Activated CD4-positive, alpha-beta T cell treated with anti-CD3 and anti-CD28 coated beads, Interleukin-2, amount 10 ng/mL, durations not matched to agents 24 days and 14 days (primary cell): ENCODE measurements at regions not wholly inside any gene's neighbourhood (a gene's known extent, or its start where the extent isn't known, plus 50 kb on each side); places are given as distances from the start of the nearest gene placed in this dataset.

Source experiments
- DNase-seq: peaks from one replicate; pipeline ENCODE4 v3.0.0; 2022
- H3K27ac Mint-ChIP-seq: one replicate; pipeline ENCODE4 v1.8.0; 2022; ENCODE audit warnings: mild to moderate bottlenecking, mixed read lengths
- H3K27me3 Mint-ChIP-seq: one replicate; pipeline ENCODE4 v1.8.0; 2022; ENCODE audit warnings: mixed read lengths
- H3K36me3 Mint-ChIP-seq: one replicate; pipeline ENCODE4 v1.8.0; 2022; ENCODE audit warnings: low read depth, mild to moderate bottlenecking, mixed read lengths
- H3K4me1 Mint-ChIP-seq: one replicate; pipeline ENCODE4 v1.8.0; 2021; ENCODE audit warnings: mixed read lengths
- H3K4me3 Mint-ChIP-seq: one replicate; pipeline ENCODE4 v1.8.0; 2022; ENCODE audit warnings: mild to moderate bottlenecking, moderate library complexity, mixed read lengths
- H3K9me3 Mint-ChIP-seq: one replicate; pipeline ENCODE4 v1.8.0; 2021; ENCODE audit warnings: mixed read lengths
- intact Hi-C: fragments of 100-400 bp; cut with micrococcal nuclease; formaldehyde crosslinking; loops from one replicate; pipeline ENCODE4 v1.15.1; 2023

DNA sequence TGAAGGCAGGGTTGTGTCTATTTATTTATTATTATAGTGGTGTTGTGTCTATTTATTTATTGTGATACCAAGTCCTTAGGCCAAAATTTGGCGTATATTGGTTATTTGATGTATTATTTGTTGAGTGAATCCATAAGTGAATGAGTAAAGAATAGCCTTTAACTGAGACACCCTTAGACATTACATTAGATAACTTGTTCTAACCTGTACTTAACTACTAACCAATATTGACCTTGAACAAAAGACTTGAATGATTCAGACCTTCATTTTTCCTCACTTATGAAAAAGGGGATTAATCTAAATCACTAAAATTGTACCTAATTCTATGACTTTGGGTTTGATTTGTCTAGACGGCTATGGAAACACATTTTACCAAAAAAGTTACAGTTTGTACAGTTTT, 370.5 kb downstream of the JRKL start:
- no peaks in the 10 kb centered on the region for H3K4me1 Mint-ChIP-seq
- no peak for DNase-seq
- intact Hi-C loops: no loop called here
- no peaks in the 10 kb centered on the region for H3K36me3 Mint-ChIP-seq
- no peaks in the 10 kb centered on the region for H3K27me3 Mint-ChIP-seq
- no peak overlapping the region for H3K4me3 Mint-ChIP-seq
- no peaks in the 10 kb centered on the region for H3K9me3 Mint-ChIP-seq
- no peak overlapping the region for H3K27ac Mint-ChIP-seq

DNA sequence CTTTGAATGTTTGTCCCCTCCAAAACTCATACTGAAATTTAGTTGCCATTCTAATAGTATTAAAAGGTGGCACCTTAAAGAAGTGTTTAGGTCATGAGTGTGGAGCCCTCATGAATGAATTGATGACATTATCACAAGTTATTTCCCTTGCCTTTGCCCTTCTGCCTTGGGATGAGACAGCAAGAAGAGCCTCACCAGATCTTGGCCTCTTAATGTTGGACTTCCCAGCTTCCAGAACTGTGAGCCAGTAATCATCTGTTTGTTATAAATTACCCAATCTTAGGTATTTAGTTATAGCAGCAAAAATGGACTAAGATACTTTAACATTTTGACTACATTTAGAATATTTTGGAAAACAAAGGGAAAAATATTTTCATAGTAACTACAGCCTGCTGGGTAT, 371.0 kb downstream of the JRKL start:
- no peak for DNase-seq
- Mint-ChIP-seq H3K4me1 (no peaks in the 10 kb centered on the region), H3K4me3 (no peak overlapping the region), H3K27ac (no peak overlapping the region), H3K27me3 (no peaks in the 10 kb centered on the region), H3K9me3 (no peaks in the 10 kb centered on the region), H3K36me3 (no peaks in the 10 kb centered on the region)
- intact Hi-C loops: no loop called here

DNA sequence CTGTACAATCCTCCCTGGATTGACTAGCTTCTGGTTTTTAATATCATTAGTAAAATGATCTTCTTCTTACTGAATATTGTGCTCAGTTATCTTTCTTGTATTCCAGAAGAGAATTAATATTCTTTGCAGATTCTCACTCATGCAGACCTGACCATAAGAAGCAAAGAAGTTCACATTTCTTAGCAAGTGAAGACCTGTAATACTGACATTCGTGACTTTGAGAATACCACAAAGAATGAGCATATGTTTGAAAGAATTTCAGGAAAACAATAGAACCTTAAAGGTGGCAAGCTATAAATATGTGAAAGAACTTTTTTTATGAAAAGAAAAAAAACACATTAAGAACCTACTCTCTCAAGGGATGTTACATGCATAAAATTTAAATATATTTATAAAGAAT, 371.6 kb downstream of the JRKL start:
- Mint-ChIP-seq H3K9me3 (no peaks in the 10 kb centered on the region), H3K27me3 (no peaks in the 10 kb centered on the region), H3K27ac (no peak overlapping the region), H3K4me1 (no peaks in the 10 kb centered on the region), H3K36me3 (no peaks in the 10 kb centered on the region), H3K4me3 (no peak overlapping the region)
- intact Hi-C loops: no loop called here
- no peak for DNase-seq

DNA sequence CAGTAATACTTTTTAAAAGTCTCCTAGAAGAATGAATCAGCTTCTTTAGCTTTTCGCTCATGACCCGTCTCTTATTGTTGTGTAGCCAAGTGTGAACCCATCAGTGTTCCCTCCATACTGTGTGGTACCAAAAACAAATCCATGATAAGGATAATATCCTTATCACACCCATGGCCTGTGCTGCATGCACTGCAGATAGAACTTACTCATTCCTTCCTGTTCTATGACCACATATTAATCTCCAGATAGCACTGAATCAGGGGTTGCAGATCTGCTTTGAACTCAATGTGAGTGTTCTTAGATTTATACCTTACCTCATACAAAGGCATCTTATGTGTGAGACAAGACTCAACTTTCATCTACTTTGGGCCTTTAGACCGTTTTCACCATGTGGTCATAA, 373.4 kb downstream of the JRKL start:
- Mint-ChIP-seq H3K9me3 (no peaks in the 10 kb centered on the region), H3K36me3 (no peaks in the 10 kb centered on the region), H3K27me3 (no peaks in the 10 kb centered on the region), H3K27ac (no peak overlapping the region), H3K4me1 (no peaks in the 10 kb centered on the region), H3K4me3 (no peak overlapping the region)
- intact Hi-C loops: no loop called here
- DNase-seq: no peak

DNA sequence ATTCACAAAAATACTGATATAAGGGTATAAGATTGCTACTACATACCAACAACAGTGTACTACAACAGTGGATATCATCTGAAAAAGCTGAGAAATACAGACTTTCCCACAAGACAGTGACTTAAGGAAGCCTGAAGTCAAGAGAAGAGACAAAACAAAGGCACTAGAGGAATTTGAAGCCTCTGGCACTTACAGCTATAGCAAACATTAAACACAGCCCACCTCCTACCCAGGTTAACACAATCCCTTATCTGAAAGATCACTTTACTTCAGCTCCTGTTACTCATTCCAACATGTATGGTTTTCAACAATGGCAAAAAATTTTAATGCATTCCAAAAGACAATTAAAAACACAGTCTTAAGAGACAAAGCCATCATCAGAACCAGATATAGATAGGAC, 388.5 kb downstream of the JRKL start:
- DNase-seq: no peak
- Mint-ChIP-seq H3K27me3 (no peaks in the 10 kb centered on the region), H3K27ac (no peak overlapping the region), H3K4me3 (no peak overlapping the region), H3K9me3 (no peaks in the 10 kb centered on the region), H3K4me1 (no peaks in the 10 kb centered on the region), H3K36me3 (no peaks in the 10 kb centered on the region)
- intact Hi-C loops: no loop called here

DNA sequence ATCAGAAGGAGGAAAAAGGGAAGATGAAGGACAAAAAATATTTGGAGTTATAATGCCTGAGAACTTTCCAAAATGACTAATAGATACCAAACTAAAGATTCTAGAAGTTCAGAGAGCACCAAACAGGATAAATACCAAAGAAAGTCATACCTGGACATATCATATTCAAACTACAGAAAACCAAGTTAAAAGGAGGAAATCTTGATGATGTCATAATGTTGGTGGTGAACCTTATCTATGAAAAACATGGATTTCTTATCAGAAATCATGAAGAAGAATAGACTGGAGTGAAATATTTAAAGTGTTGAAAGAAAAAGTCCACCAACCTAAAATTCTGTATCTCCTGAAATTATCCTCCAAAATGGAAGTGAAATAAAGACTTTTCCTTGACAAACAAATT, 389.2 kb downstream of the JRKL start:
- no peaks in the 10 kb centered on the region for H3K9me3 Mint-ChIP-seq
- no peak overlapping the region for H3K27ac Mint-ChIP-seq
- no peaks in the 10 kb centered on the region for H3K27me3 Mint-ChIP-seq
- intact Hi-C loops: no loop called here
- H3K4me3 Mint-ChIP-seq: no peak overlapping the region
- H3K4me1 Mint-ChIP-seq: no peaks in the 10 kb centered on the region
- DNase-seq: no peak
- H3K36me3 Mint-ChIP-seq: no peaks in the 10 kb centered on the region

DNA sequence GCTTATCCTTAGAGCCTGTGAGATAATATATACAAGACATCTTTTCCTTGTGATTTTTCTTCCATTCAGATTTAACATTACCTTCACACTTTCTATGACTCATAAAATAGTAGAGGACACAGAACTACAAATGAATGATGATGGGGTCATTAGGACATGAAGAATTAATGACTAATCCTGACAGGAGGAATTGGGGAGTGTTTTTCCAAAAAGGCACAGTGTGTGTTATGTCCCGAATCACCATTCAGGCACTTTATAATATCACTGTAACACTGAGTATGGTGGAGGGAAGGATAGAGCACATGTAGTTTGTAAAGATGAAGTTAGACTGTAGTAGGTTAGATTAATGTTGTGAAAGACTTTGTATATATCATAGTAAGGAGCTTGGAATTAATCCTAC, 391.3 kb downstream of the JRKL start:
- no peaks in the 10 kb centered on the region for H3K36me3 Mint-ChIP-seq
- no peaks in the 10 kb centered on the region for H3K27me3 Mint-ChIP-seq
- no peaks in the 10 kb centered on the region for H3K4me1 Mint-ChIP-seq
- no peaks in the 10 kb centered on the region for H3K9me3 Mint-ChIP-seq
- no peak for DNase-seq
- intact Hi-C loops: no loop called here
- no peak overlapping the region for H3K4me3 Mint-ChIP-seq
- H3K27ac Mint-ChIP-seq: no peak overlapping the region

DNA sequence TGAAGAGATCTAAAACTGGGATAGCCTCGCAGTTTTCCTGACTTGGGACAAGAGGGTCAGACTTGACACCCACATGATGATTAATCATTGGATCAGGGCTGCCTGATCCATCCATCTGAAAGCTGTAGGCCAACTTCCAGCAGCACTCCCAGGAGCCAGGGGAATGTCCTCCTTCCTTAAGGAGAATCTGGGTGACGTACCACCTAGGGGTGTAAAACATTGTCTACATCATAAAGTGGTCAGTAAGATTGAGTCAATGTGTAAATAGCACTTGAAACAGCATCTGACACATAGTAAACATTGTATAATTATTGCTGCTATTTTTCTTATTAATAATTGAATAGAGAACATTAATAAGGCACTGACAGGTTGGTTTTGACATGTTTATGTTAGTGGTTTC, 392.8 kb downstream of the JRKL start:
- Mint-ChIP-seq H3K27me3 (no peaks in the 10 kb centered on the region), H3K27ac (no peak overlapping the region), H3K9me3 (no peaks in the 10 kb centered on the region), H3K4me1 (no peaks in the 10 kb centered on the region), H3K4me3 (no peak overlapping the region), H3K36me3 (no peaks in the 10 kb centered on the region)
- intact Hi-C loops: no loop called here
- DNase-seq: no peak

DNA sequence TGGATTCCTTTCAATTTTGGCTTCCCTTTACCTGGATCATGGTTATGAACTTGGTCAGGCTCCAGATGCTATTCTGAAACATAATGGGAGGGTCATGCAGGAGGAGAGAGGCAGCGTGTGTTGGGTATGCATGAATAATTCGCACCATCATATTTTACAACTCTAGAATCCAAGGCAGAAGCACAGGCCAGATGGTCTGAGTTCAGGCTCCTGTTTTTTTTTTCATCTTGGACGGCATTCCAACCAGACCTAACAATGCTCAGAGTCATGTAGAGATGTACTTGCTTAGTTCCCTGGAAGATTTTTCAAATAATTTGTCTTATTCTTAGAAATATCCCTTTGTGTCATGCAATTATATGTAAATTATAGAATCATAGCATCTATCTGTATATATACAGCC, 393.5 kb downstream of the JRKL start:
- Mint-ChIP-seq H3K27ac (no peak overlapping the region), H3K4me1 (no peaks in the 10 kb centered on the region), H3K36me3 (no peaks in the 10 kb centered on the region), H3K4me3 (no peak overlapping the region), H3K27me3 (no peaks in the 10 kb centered on the region), H3K9me3 (no peaks in the 10 kb centered on the region)
- intact Hi-C loops: no loop called here
- DNase-seq: no peak

DNA sequence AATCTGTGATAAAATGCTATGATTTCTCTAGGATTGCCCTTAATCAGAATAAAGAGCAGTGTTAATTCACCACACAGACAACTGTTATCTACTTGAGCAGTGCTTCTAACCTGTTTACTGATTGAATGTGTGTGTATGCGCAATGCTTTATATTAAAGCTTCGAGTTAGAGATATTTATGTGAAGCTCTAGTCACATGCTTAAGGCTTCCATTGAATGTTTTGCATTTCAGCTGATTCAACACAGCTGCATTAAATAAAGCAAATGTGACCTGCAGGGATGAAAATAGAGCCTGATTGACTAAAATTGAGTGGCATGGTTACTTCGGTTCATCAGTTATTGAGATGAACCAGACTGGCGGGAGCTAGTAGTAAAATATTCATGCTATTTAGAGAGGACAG, 395.3 kb downstream of the JRKL start:
- no peaks in the 10 kb centered on the region for H3K27me3 Mint-ChIP-seq
- no peak overlapping the region for H3K4me3 Mint-ChIP-seq
- H3K36me3 Mint-ChIP-seq: no peaks in the 10 kb centered on the region
- no peak overlapping the region for H3K27ac Mint-ChIP-seq
- H3K9me3 Mint-ChIP-seq: peaks cover 6% of the 10 kb centered on the region
- no peak for DNase-seq
- intact Hi-C loops: no loop called here
- H3K4me1 Mint-ChIP-seq: no peaks in the 10 kb centered on the region

DNA sequence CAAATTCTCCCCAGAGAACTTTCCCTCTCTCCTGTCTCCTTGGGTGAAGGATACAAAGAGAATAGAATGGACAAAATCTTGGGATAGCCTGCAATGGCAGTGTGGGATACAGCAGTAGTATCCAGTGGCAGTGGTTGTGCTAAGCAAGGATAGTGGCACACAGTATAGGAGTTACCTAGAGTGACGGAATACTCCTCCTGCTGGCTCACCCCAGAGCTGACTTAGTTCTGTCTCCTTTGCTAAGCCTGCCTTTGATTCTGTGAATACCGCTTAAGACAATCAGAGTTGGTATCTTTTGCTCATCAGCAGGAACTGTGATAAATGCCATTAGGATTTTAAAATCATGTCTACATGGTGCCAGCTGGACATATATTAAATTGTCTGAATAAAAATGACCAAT, 404.3 kb downstream of the JRKL start:
- Mint-ChIP-seq H3K9me3 (peaks cover 4% of the 10 kb centered on the region), H3K4me1 (no peaks in the 10 kb centered on the region), H3K4me3 (no peak overlapping the region), H3K27me3 (no peaks in the 10 kb centered on the region), H3K27ac (no peak overlapping the region), H3K36me3 (no peaks in the 10 kb centered on the region)
- intact Hi-C loops: no loop called here
- no peak for DNase-seq

DNA sequence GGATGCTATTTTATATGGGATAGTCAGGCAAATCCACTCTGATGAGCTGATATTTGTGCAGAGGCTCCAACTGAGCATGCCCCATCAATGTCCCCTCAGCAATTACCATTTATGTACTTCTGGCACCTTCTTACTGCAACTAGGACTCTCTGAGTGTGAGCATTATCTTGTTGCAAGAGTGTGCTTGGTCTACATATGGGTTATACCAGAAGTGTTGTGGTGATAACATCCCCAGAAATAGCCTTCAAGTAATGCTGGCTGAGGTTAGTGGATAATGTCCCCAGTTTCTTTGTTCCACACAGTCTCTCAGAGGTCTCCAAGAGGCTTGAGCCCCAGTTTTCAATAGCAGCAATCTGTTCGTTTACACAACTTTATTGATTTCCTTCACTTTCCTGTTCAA, 408.6 kb downstream of the JRKL start:
- Mint-ChIP-seq H3K36me3 (no peaks in the 10 kb centered on the region), H3K4me1 (no peaks in the 10 kb centered on the region), H3K27ac (no peak overlapping the region), H3K27me3 (no peaks in the 10 kb centered on the region), H3K4me3 (no peak overlapping the region), H3K9me3 (no peaks in the 10 kb centered on the region)
- no peak for DNase-seq
- intact Hi-C loops: no loop called here

DNA sequence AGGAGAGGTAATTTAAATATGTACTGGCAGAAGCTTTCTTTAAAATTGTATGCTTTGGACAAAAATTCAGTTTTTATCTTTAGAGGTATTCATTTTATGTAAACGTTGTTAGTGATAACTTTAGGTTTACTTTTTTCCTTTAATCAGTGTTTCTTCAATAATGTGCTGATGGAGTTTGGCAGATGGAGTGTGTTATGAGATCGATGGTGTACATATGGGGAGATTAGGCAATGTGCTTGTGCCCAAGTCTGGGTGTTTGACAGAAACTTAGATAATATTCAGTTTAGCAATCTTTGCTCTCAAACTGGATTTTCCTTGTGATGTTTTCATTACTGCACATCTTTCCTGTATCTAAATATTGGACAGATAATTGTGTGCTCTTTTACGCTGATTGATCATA, 425.4 kb downstream of the JRKL start:
- intact Hi-C loops: no loop called here
- no peaks in the 10 kb centered on the region for H3K9me3 Mint-ChIP-seq
- no peaks in the 10 kb centered on the region for H3K4me1 Mint-ChIP-seq
- H3K36me3 Mint-ChIP-seq: no peaks in the 10 kb centered on the region
- no peaks in the 10 kb centered on the region for H3K27me3 Mint-ChIP-seq
- H3K27ac Mint-ChIP-seq: no peak overlapping the region
- no peak for DNase-seq
- H3K4me3 Mint-ChIP-seq: no peak overlapping the region

DNA sequence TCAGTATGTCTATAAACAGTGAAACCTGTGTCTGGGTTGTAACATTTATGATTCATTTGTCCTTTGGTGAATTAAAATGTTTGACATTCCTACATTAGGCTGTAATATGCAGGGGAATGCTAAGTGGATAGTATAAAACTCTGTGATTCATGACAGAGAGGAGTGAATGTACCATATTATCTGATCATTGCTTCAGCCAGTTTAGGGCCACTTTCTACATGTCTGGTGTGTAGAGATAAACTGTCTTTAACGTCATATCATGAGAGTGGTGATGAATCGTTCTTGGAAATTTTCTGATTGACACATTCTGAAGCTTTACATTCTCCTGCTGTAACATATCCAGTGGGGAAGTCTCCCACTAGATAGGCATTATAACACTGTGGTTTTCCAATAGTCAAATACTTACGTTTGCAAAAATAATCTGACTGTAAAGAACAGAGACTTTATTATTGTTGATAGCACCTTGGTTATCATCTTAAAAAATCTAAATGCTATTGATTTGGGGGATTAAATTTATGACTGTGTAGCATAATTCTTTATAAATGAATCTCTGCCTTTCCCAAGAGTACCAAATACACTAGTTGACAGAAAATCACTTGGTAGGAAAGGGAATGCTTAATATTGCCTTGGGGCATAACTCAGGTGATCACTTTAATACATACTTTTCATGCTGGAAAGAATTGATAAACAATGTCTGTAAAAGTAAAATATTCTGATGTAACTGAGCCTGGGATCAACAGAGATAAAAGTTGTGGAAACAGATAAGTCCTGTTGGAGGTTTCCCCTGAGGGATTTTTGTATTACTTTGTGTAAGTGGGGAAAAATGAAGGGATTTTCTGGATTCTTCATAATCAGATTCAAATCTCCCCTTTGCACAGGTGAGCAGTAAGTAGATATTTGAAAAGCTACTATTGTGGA, 427.9 kb downstream of the JRKL start:
- H3K36me3 Mint-ChIP-seq: no peaks in the 10 kb centered on the region
- no peaks in the 10 kb centered on the region for H3K4me1 Mint-ChIP-seq
- no peak overlapping the region for H3K4me3 Mint-ChIP-seq
- H3K27me3 Mint-ChIP-seq: no peaks in the 10 kb centered on the region
- no peaks in the 10 kb centered on the region for H3K9me3 Mint-ChIP-seq
- intact Hi-C loops: no loop called here
- no peak overlapping the region for H3K27ac Mint-ChIP-seq
- no peak for DNase-seq

DNA sequence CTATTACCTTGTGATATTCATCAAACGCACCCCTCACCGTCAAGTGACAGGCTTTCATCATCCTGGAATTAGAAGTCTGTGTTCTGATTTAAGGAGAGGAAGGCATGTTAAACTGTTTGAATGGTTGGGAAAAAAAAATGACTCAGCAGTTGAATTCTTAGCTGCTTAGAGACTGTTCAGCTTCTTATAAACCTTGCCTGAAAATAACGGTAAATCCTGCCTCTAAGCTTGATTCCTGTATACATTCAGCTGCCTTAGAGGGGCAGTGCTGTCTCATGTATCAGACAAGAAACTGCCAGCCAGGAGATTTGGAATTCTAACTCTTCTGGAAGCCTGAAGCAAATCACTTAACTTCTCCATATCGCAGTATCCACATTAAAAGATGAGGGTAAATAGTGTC, 437.4 kb downstream of the JRKL start:
- Mint-ChIP-seq H3K36me3 (no peaks in the 10 kb centered on the region), H3K9me3 (no peaks in the 10 kb centered on the region), H3K4me1 (no peaks in the 10 kb centered on the region), H3K4me3 (no peak overlapping the region), H3K27ac (no peak overlapping the region), H3K27me3 (no peaks in the 10 kb centered on the region)
- DNase-seq: no peak
- intact Hi-C loops: no loop called here
